CD14-positive monocyte (primary cell): ENCODE measurements at regions not wholly inside any gene's neighbourhood (a gene's known extent, or its start where the extent isn't known, plus 50 kb on each side); places are given as distances from the start of the nearest gene placed in this dataset.

Experiments used
- DNase-seq, 3 donors: peaks; one replicate each; pipeline ENCODE4 v3.0.0-alpha.2; 2011 to 2022
- H2AFZ ChIP-seq: 2 replicates; pipeline ENCODE4 v1.6.0; 2012; ENCODE audit warnings: mild to moderate bottlenecking, low read depth, low read length, inconsistent platforms; ENCODE audit not compliant: insufficient read depth, poor library complexity, severe bottlenecking
- H3K27ac ChIP-seq, 2 donors: 1 replicate in 1 of 2; 2 replicates in 1 of 2; pipeline ENCODE4 v1.5.1; 2012 to 2013; ENCODE audit warnings: low read length in 2 of 2, control low read depth in 1 of 2, inconsistent platforms in 1 of 2, low read depth in 1 of 2, mild to moderate bottlenecking in 1 of 2
- H3K27me3 ChIP-seq, 2 donors: one replicate each; pipeline versions ENCODE4 v1.6.0 to v1.6.1; 2011 to 2013; ENCODE audit warnings: low read length in 2 of 2; ENCODE audit not compliant: control insufficient read depth in 2 of 2, insufficient read depth in 2 of 2
- H3K36me3 ChIP-seq, 2 donors: replicated peaks in 1 of 2; 1 replicate in 1 of 2; 2 replicates in 1 of 2; pipeline versions ENCODE4 v1.5.1 to v1.6.1; 2012 to 2013; ENCODE audit warnings: low read length in 2 of 2, control low read depth in 1 of 2, inconsistent platforms in 1 of 2, mild to moderate bottlenecking in 1 of 2; ENCODE audit not compliant: insufficient read depth in 2 of 2, control insufficient read depth in 1 of 2
- H3K4me1 ChIP-seq, 2 donors: 1 replicate in 1 of 2; 2 replicates in 1 of 2; pipeline versions ENCODE4 v1.5.1 to v1.6.1; 2012 to 2013; ENCODE audit warnings: low read length in 2 of 2, control low read depth in 1 of 2, inconsistent platforms in 1 of 2, mild to moderate bottlenecking in 1 of 2, moderate library complexity in 1 of 2; ENCODE audit not compliant: insufficient read depth in 2 of 2, control insufficient read depth in 1 of 2
- H3K4me2 ChIP-seq: replicated peaks from 2 replicates; pipeline ENCODE3; 2012; ENCODE audit warnings: low read length, moderate library complexity, mild to moderate bottlenecking; ENCODE audit not compliant: poor library complexity, severe bottlenecking; ENCODE audit errors: extremely low read depth
- H3K4me3 ChIP-seq, 3 experiments: fragments of 200-600 bp in 1 of 3; sonication (generic) in 1 of 3; replicated peaks in 1 of 3; 1 replicate in 2 of 3; 2 replicates in 1 of 3; pipeline ENCODE4 v1.5.1; 2011 to 2013; ENCODE audit warnings: low read length in 3 of 3, mild to moderate bottlenecking in 3 of 3, control low read depth in 2 of 3, low read depth in 2 of 3, inconsistent platforms in 1 of 3, moderate library complexity in 1 of 3
- H3K79me2 ChIP-seq: 2 replicates; pipeline ENCODE4 v1.6.0; 2012; ENCODE audit warnings: mild to moderate bottlenecking, control low read depth, inconsistent platforms, low read length, moderate library complexity; ENCODE audit not compliant: insufficient read depth
- H3K9ac ChIP-seq: 2 replicates; pipeline ENCODE4 v1.6.0; 2017; ENCODE audit warnings: low read length, mild to moderate bottlenecking; ENCODE audit not compliant: insufficient read depth, poor library complexity, severe bottlenecking
- H3K9me3 ChIP-seq, 2 donors: replicated peaks in 1 of 2; 1 replicate in 1 of 2; 2 replicates in 1 of 2; pipeline versions ENCODE4 v1.5.1 to v1.6.1; 2012 to 2013; ENCODE audit warnings: low read length in 2 of 2, control low read depth in 1 of 2; ENCODE audit not compliant: control insufficient read depth in 1 of 2, insufficient read depth in 1 of 2
- H4K20me1 ChIP-seq: 2 replicates; pipeline ENCODE4 v1.6.0; 2012; ENCODE audit warnings: mild to moderate bottlenecking, low read length, control low read depth, moderate library complexity; ENCODE audit not compliant: insufficient read depth
- H3K27ac Mint-ChIP-seq, 7 donors: one replicate each; pipeline ENCODE4 v1.8.0; 2020; ENCODE audit warnings: mild to moderate bottlenecking in 7 of 7, mixed read lengths in 7 of 7, moderate library complexity in 6 of 7, inconsistent platforms in 2 of 7
- H3K27me3 Mint-ChIP-seq, 3 donors: one replicate each; pipeline ENCODE4 v1.8.0; 2021 to 2022; ENCODE audit warnings: low read depth in 3 of 3, mild to moderate bottlenecking in 3 of 3, mixed read lengths in 3 of 3, moderate library complexity in 3 of 3, inconsistent platforms in 1 of 3
- H3K36me3 Mint-ChIP-seq, 2 donors: one replicate each; pipeline ENCODE4 v1.8.0; 2020; ENCODE audit warnings: mixed read lengths in 2 of 2, inconsistent platforms in 1 of 2, mild to moderate bottlenecking in 1 of 2
- H3K4me1 Mint-ChIP-seq: one replicate; pipeline ENCODE4 v1.8.0; 2020; ENCODE audit warnings: mild to moderate bottlenecking, mixed read lengths
- H3K4me3 Mint-ChIP-seq, 2 donors: one replicate each; pipeline ENCODE4 v1.8.0; 2020; ENCODE audit warnings: mild to moderate bottlenecking in 2 of 2, mixed read lengths in 2 of 2, moderate library complexity in 1 of 2
- H3K9me3 Mint-ChIP-seq, 7 donors: one replicate each; pipeline ENCODE4 v1.8.0; 2020 to 2022; ENCODE audit warnings: mixed read lengths in 7 of 7, mild to moderate bottlenecking in 6 of 7, moderate library complexity in 6 of 7, inconsistent platforms in 2 of 7
- CTCF ChIP-seq: fragments of 200-600 bp; IDR thresholded peaks from one replicate; pipeline ENCODE4 v1.8.0; 2022; ENCODE audit warnings: antibody characterized with exemption, mild to moderate bottlenecking
- WGBS: methylation state at CpG from one replicate; pipeline ENCODE4 v1.1.5; 2013; ENCODE audit warnings: missing lambda C conversion rate; ENCODE audit not compliant: insufficient coverage; 5-methylcytosine and 5-hydroxymethylcytosine counted together
- intact Hi-C, 2 donors: fragments of 100-400 bp; cut with micrococcal nuclease; formaldehyde crosslinking; loops; one replicate each; pipeline versions ENCODE4 v1.15.0 to v1.15.1; 2023

- Mint-ChIP-seq H3K36me3 (peaks cover 31 to 35% of the 10 kb centered on the region in 2 donors), H3K27ac (no peak overlapping the region), H3K27me3 (no peaks in the 10 kb centered on the region), H3K4me3 (no peak overlapping the region), H3K9me3 (peaks cover 5 to 23% (median 11%) of the 10 kb centered on the region in 7 donors), H3K4me1 (peaks cover 2% of the 10 kb centered on the region)
- no peak for TF ChIP-seq CTCF
- Histone ChIP-seq H3K4me3 (no peak overlapping the region), H3K79me2 (no peaks in the 10 kb centered on the region), H3K4me2 (no peak overlapping the region), H3K27ac (no peak overlapping the region), H2AFZ (no peak overlapping the region), H3K27me3 (no peaks in the 10 kb centered on the region), H3K4me1 (no peaks in the 10 kb centered on the region), H3K9me3 (peaks cover 2 to 15% of the 10 kb centered on the region in 2 donors), H4K20me1 (no peaks in the 10 kb centered on the region), H3K9ac (no peak overlapping the region), H3K36me3 (peaks cover 14 to 38% of the 10 kb centered on the region in 2 donors)
- DNase-seq = no peak
- no CpG with 5 or more reads among the region's 1 CpG for WGBS
- intact Hi-C loops = no loop called here
These were observed 117.5 kb upstream of the TMEM168 start for GRCh38 chr7:112907658-112908057.

- no peak for TF ChIP-seq CTCF
- H3K9me3 ChIP-seq = peaks cover 2 to 15% of the 10 kb centered on the region in 2 donors
- peak in 2 of 3 donors; percentile 5 to 27 for DNase-seq
- H3K36me3 ChIP-seq = peaks cover 7 to 33% of the 10 kb centered on the region in 2 donors
- peaks cover 3% of the 10 kb centered on the region for H4K20me1 ChIP-seq
- Mint-ChIP-seq H3K4me3 (no peak overlapping the region), H3K4me1 (peaks cover 2% of the 10 kb centered on the region), H3K9me3 (peaks cover 2 to 18% (median 10%) of the 10 kb centered on the region in 7 donors), H3K36me3 (peaks cover 28% of the 10 kb centered on the region in 2 donors), H3K27me3 (no peaks in the 10 kb centered on the region), H3K27ac (peak overlapping the region in 1 of 7 donors; percentile 52)
- no peak overlapping the region for H3K27ac ChIP-seq
- H3K9ac ChIP-seq = no peak overlapping the region
- no peak overlapping the region for H3K4me2 ChIP-seq
- H3K79me2 ChIP-seq = no peaks in the 10 kb centered on the region
- no peaks in the 10 kb centered on the region for H3K27me3 ChIP-seq
- no peak overlapping the region for H2AFZ ChIP-seq
- H3K4me3 ChIP-seq = no peak overlapping the region
- no peaks in the 10 kb centered on the region for H3K4me1 ChIP-seq
- intact Hi-C loops = no loop called here
These were observed 115.8 kb upstream of the TMEM168 start for GRCh38 chr7:112905950-112906349.
